WTC11 (cell line): ENCODE measurements at regions not wholly inside any gene's neighbourhood (a gene's known extent, or its start where the extent isn't known, plus 50 kb on each side); places are given as distances from the start of the nearest gene placed in this dataset.

Experiments
- CREM ChIP-seq: sonication (generic); formaldehyde crosslinking; IDR thresholded peaks from 2 replicates; pipeline ENCODE4 v1.8.1; 2022; ENCODE audit warnings: mild to moderate bottlenecking, missing genetic modification reagents, moderate library complexity
- ESRRA ChIP-seq: sonication (generic); formaldehyde crosslinking; IDR thresholded peaks from 2 replicates; pipeline ENCODE4 v1.8.1; 2022; ENCODE audit warnings: mild to moderate bottlenecking, missing genetic modification reagents, borderline replicate concordance
- ZNF232 ChIP-seq: sonication (generic); formaldehyde crosslinking; IDR thresholded peaks from 2 replicates; pipeline ENCODE4 v1.8.0; 2022; ENCODE audit warnings: mild to moderate bottlenecking, missing genetic modification reagents
- ZNF416 ChIP-seq: fragments of 250-450 bp; sonication (Bioruptor Pico); IDR thresholded peaks from 2 replicates; pipeline ENCODE4 v1.9.0; 2021; ENCODE audit warnings: mild to moderate bottlenecking, inconsistent platforms
- TF ChIP-seq, protein P1 (sequence below): fragments of 200-600 bp; IDR thresholded peaks from 2 replicates; pipeline ENCODE4 v1.8.0; 2022; ENCODE audit warnings: antibody characterized with exemption
- TF ChIP-seq, protein P2 (sequence below): sonication (generic); formaldehyde crosslinking; IDR thresholded peaks from 2 replicates; pipeline ENCODE4 v1.8.1; 2023; ENCODE audit warnings: mild to moderate bottlenecking, moderate library complexity, missing genetic modification reagents

DNA sequence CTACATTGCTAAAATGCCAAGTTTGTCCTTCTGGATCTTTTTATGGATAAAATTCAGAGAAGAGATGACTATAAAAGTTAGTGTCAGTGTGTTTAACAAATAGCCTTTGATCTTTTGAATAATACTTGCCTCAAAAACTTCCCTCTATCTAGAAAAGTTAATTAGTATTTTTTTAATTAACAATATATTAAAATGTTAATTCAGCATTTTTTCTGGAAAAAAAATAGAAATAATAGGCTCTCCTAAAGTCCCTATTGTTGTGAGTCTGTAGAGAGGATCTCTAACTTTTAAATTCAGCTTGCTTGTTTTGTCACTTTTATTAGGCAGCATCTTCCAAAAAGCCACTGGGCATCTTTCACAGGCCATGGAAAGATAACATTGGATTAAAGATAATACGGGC is 435.2 kb upstream of the RASGEF1B start:
- TF ChIP-seq, protein P1, sequence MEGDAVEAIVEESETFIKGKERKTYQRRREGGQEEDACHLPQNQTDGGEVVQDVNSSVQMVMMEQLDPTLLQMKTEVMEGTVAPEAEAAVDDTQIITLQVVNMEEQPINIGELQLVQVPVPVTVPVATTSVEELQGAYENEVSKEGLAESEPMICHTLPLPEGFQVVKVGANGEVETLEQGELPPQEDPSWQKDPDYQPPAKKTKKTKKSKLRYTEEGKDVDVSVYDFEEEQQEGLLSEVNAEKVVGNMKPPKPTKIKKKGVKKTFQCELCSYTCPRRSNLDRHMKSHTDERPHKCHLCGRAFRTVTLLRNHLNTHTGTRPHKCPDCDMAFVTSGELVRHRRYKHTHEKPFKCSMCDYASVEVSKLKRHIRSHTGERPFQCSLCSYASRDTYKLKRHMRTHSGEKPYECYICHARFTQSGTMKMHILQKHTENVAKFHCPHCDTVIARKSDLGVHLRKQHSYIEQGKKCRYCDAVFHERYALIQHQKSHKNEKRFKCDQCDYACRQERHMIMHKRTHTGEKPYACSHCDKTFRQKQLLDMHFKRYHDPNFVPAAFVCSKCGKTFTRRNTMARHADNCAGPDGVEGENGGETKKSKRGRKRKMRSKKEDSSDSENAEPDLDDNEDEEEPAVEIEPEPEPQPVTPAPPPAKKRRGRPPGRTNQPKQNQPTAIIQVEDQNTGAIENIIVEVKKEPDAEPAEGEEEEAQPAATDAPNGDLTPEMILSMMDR = no peak
- TF ChIP-seq ESRRA (CRISPR knock-in tag) (no peak), ZNF416 (CRISPR knock-in tag) (no peak), CREM (CRISPR knock-in tag) (no peak), ZNF232 (CRISPR knock-in tag) (no peak)
- TF ChIP-seq, protein P2, sequence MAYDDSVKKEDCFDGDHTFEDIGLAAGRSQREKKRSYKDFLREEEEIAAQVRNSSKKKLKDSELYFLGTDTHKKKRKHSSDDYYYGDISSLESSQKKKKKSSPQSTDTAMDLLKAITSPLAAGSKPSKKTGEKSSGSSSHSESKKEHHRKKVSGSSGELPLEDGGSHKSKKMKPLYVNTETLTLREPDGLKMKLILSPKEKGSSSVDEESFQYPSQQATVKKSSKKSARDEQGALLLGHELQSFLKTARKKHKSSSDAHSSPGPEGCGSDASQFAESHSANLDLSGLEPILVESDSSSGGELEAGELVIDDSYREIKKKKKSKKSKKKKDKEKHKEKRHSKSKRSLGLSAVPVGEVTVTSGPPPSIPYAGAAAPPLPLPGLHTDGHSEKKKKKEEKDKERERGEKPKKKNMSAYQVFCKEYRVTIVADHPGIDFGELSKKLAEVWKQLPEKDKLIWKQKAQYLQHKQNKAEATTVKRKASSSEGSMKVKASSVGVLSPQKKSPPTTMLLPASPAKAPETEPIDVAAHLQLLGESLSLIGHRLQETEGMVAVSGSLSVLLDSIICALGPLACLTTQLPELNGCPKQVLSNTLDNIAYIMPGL = no peak
